K562 (cell line): ENCODE measurements at regions not wholly inside any gene's neighbourhood (a gene's known extent, or its start where the extent isn't known, plus 50 kb on each side); places are given as distances from the start of the nearest gene placed in this dataset.

Source experiments
- ATAC-seq: fragments of 200-7000 bp; cut with Tn5 transposase; 3 replicates; pipeline ENCODE4 v1.9.1; 2020; ENCODE audit warnings: moderate library complexity
- BruUV-seq: library from RNA; stranded (reverse); fragments of 400-500 nt; replicated peaks from 2 replicates; lab custom pipeline; 2021; lab: Mats Ljungman, UMichigan
- CTCF ChIA-PET: fragments of 300-600 bp; formaldehyde crosslinking; extraction: SDS; loops from one replicate; lab custom pipeline; 2021; ENCODE audit warnings: low intra/inter-chr PET ratio; lab: Yijun Ruan, JAX
- POLR2A ChIA-PET: fragments of 300-600, 350-650 bp; sonication (Branson Sonifier 250); formaldehyde crosslinking; extraction: SDS; loops from one replicate; lab custom pipeline; 2021; ENCODE audit warnings: antibody characterized with exemption, inconsistent platforms; lab: Yijun Ruan, JAX
- DNase-seq, 4 experiments: peaks; one replicate each; pipeline versions ENCODE4 v3.0.0 to v3.0.0-alpha.2; 2011 to 2018; ENCODE audit warnings: low spot score in 3 of 4, mixed read lengths in 3 of 4; ENCODE audit errors: extremely low read depth in 1 of 4
- FAIRE-seq: peaks from 2 replicates; lab custom pipeline; 2011; peaks lifted over from hg19 to GRCh38; lab: Jason Lieb, UNC
- H2AFZ ChIP-seq: 2 replicates; pipeline ENCODE4 v1.6.0; 2011; ENCODE audit warnings: low read depth, low read length, control low read depth, inconsistent platforms
- H3K27ac ChIP-seq: fragments of 200-600 bp; 3 replicates; pipeline ENCODE4 v1.8.0; 2011; ENCODE audit warnings: low read depth, mild to moderate bottlenecking, control low read depth, inconsistent platforms, low read length, moderate library complexity, mixed read lengths; ENCODE audit errors: extremely low read depth
- H3K27me3 ChIP-seq, 2 experiments: fragments of 300-600 bp in 1 of 2; 2 replicates in 1 of 2; 3 replicates in 1 of 2; pipeline versions ENCODE4 v1.6.0 to v1.8.0; 2011; ENCODE audit warnings: inconsistent platforms in 2 of 2, low read length in 2 of 2, mild to moderate bottlenecking in 1 of 2, mixed read lengths in 1 of 2, moderate library complexity in 1 of 2; ENCODE audit not compliant: control insufficient read depth in 2 of 2, insufficient read depth in 2 of 2
- H3K36me3 ChIP-seq: fragments of 300-600 bp; 3 replicates; pipeline ENCODE4 v1.8.0; 2011; ENCODE audit warnings: mild to moderate bottlenecking, low read length, inconsistent platforms; ENCODE audit not compliant: control insufficient read depth, insufficient read depth
- H3K4me1 ChIP-seq, 2 experiments: fragments of 200-600 bp in 1 of 2; replicated peaks in 1 of 2; 2 replicates in 1 of 2; 3 replicates in 1 of 2; pipeline versions ENCODE4 v1.5.1 to v1.8.0; 2011; ENCODE audit warnings: inconsistent platforms in 2 of 2, low read length in 2 of 2, mild to moderate bottlenecking in 1 of 2, mixed read lengths in 1 of 2, moderate library complexity in 1 of 2; ENCODE audit not compliant: control insufficient read depth in 2 of 2, insufficient read depth in 2 of 2
- H3K4me2 ChIP-seq: 2 replicates; pipeline ENCODE4 v1.6.1; 2011; ENCODE audit warnings: low read length, control low read depth, inconsistent platforms, mixed read lengths; ENCODE audit not compliant: insufficient read depth
- H3K4me3 ChIP-seq: fragments of 200-600 bp; sonication (generic), shearing (Covaris generic); 2 replicates; pipeline ENCODE4 v1.5.1; 2016; ENCODE audit warnings: control low read depth, inconsistent platforms
- H3K79me2 ChIP-seq: fragments of 200-600 bp; 3 replicates; pipeline ENCODE4 v1.8.0; 2011; ENCODE audit warnings: low read length, inconsistent platforms; ENCODE audit not compliant: control insufficient read depth, insufficient read depth
- H3K9ac ChIP-seq, 2 experiments: 2 replicates each; pipeline versions ENCODE4 v1.6.0 to v1.6.1; 2011; ENCODE audit warnings: low read depth in 2 of 2, low read length in 2 of 2, control low read depth in 1 of 2, inconsistent platforms in 1 of 2, mild to moderate bottlenecking in 1 of 2, mixed read lengths in 1 of 2; ENCODE audit not compliant: insufficient read depth in 1 of 2
- H3K9me1 ChIP-seq: one replicate; pipeline ENCODE4 v1.6.0; 2011; ENCODE audit warnings: inconsistent platforms, mild to moderate bottlenecking, low read length, moderate library complexity; ENCODE audit not compliant: control insufficient read depth, insufficient read depth
- H3K9me3 ChIP-seq: replicated peaks from 2 replicates; pipeline ENCODE4 v1.5.1; 2011; ENCODE audit warnings: low read depth, low read length, inconsistent platforms; ENCODE audit not compliant: control insufficient read depth, insufficient read depth
- H4K20me1 ChIP-seq: replicated peaks from 2 replicates; pipeline ENCODE4 v1.6.1; 2011; ENCODE audit warnings: low read length, inconsistent platforms, mixed read lengths; ENCODE audit not compliant: control insufficient read depth, insufficient read depth
- CEBPZ ChIP-seq: fragments of 150-350 bp; IDR thresholded peaks from 2 replicates; pipeline ENCODE4 v1.6.1; 2014; ENCODE audit warnings: low read depth, mild to moderate bottlenecking, low read length, borderline replicate concordance
- CUX1 ChIP-seq: fragments of 200-800 bp; sonication (Bioruptor generic); IDR thresholded peaks from 2 replicates; pipeline ENCODE4 v1.6.1; 2016; ENCODE audit warnings: missing genetic modification characterization, missing compliant biosample characterization
- ETV5 ChIP-seq: sonication (generic); formaldehyde crosslinking; IDR thresholded peaks from 2 replicates; pipeline ENCODE4 v1.4.0; 2020; ENCODE audit warnings: low read depth, mild to moderate bottlenecking, missing genetic modification reagents
- HEY1 ChIP-seq: fragments of 250-450 bp; sonication (Bioruptor Pico); IDR thresholded peaks from 2 replicates; pipeline ENCODE4 v1.5.0; 2020; ENCODE audit warnings: mild to moderate bottlenecking, moderate library complexity, borderline replicate concordance
- HNRNPUL1 ChIP-seq: fragments of 200-400 bp; formaldehyde crosslinking; IDR thresholded peaks from 2 replicates; pipeline ENCODE4 v1.6.1; 2017; ENCODE audit warnings: low read length
- MBD1 ChIP-seq: fragments of 250-450 bp; sonication (Bioruptor Pico); IDR thresholded peaks from 2 replicates; pipeline ENCODE4 v1.8.0; 2022; ENCODE audit warnings: inconsistent platforms
- PHF8 ChIP-seq: fragments of 200-600 bp; sonication (generic); IDR thresholded peaks from 2 replicates; pipeline ENCODE4 v1.6.1; 2012; ENCODE audit warnings: mixed run types, mild to moderate bottlenecking, inconsistent platforms, low read length, moderate library complexity, borderline replicate concordance
- POLR2H ChIP-seq: IDR thresholded peaks from 2 replicates; pipeline ENCODE4 v1.6.1; 2016; ENCODE audit warnings: missing genetic modification characterization, low read depth, mild to moderate bottlenecking, control low read depth, missing compliant biosample characterization, moderate library complexity
- TOE1 ChIP-seq, 2 experiments: fragments of 450-650 bp in 1 of 2; sonication (generic) in 1 of 2; formaldehyde crosslinking in 1 of 2; IDR thresholded peaks; 2 replicates each; pipeline versions ENCODE4 v1.7.1 to v1.8.0; 2016 to 2022; ENCODE audit warnings: borderline replicate concordance in 2 of 2, mild to moderate bottlenecking in 2 of 2, antibody characterized with exemption in 1 of 2, inconsistent platforms in 1 of 2, low read depth in 1 of 2, missing genetic modification reagents in 1 of 2, moderate library complexity in 1 of 2
- ZNF184 ChIP-seq: sonication (generic); formaldehyde crosslinking; IDR thresholded peaks from 2 replicates; pipeline ENCODE4 v1.5.0; 2020; ENCODE audit warnings: missing genetic modification reagents
- ZNF57 ChIP-seq: fragments of 450-650 bp; formaldehyde crosslinking; IDR thresholded peaks from 2 replicates; pipeline ENCODE4 v1.4.0; 2020; ENCODE audit warnings: mild to moderate bottlenecking, moderate library complexity
- WGBS: fragments of 100-300 bp; shearing (Covaris generic); methylation state at CpG from one replicate; pipeline ENCODE4 v1.1.6; 2016; ENCODE audit warnings: low coverage, mixed read lengths; ENCODE audit not compliant: insufficient coverage; ENCODE audit errors: missing lambda C conversion rate; 5-methylcytosine and 5-hydroxymethylcytosine counted together
- in situ Hi-C: fragments of 300-500 bp; cut with MboI; formaldehyde crosslinking; loops from 4 replicates; pipeline ENCODE4 v1.15.0; 2018; ENCODE audit warnings: inconsistent platforms, mixed read lengths
- intact Hi-C: fragments of 100-400 bp; cut with micrococcal nuclease; formaldehyde crosslinking; loops from 2 replicates; pipeline ENCODE4 v1.14.2; 2022

- no peaks in the 10 kb centered on the region for H3K27me3 ChIP-seq
- in situ Hi-C loops (no loop called here), intact Hi-C loops (no loop called here)
- DNase-seq, result no peak
- no peaks in the 10 kb centered on the region for H4K20me1 ChIP-seq
- WGBS, result 0% methylated on average over 5 of the region's 5 CpGs
- H3K79me2 ChIP-seq, result no peaks in the 10 kb centered on the region
- ChIA-PET POLR2A (no interaction called here), CTCF (no interaction called here)
- no peaks in the 10 kb centered on the region for H3K9me1 ChIP-seq
- no peak overlapping the region for H3K9ac ChIP-seq
- no peak overlapping the region for H3K4me2 ChIP-seq
- BruUV-seq, result no TSS peak
- no peaks in the 10 kb centered on the region; the same call in 1 of the 2 replicates for H3K9me3 ChIP-seq
- FAIRE-seq, result no peak
- H3K36me3 ChIP-seq, result no peaks in the 10 kb centered on the region
- H3K4me3 ChIP-seq, result no peak overlapping the region
- ATAC-seq, result no peak
- H3K4me1 ChIP-seq, result no peaks in the 10 kb centered on the region
- H3K27ac ChIP-seq, result no peak overlapping the region
- no peak overlapping the region for H2AFZ ChIP-seq
- TF ChIP-seq ZNF184, result no peak
- TF ChIP-seq PHF8, result no peak
- no peak for TF ChIP-seq CUX1
- TF ChIP-seq TOE1 (IDR thresholded peaks at IDR 0.05; ENCODE audit: borderline replicate concordance), result no peak
- no peak for TF ChIP-seq TOE1 (CRISPR knock-in tag; IDR thresholded peaks at IDR 0.05; ENCODE audit: borderline replicate concordance, low read depth)
- TF ChIP-seq POLR2H (tag), result no peak
- no peak for TF ChIP-seq MBD1 (CRISPR knock-in tag)
- no peak for TF ChIP-seq ETV5 (CRISPR knock-in tag)
- no peak for TF ChIP-seq ZNF57
- TF ChIP-seq CEBPZ, result no peak
- TF ChIP-seq HNRNPUL1, result no peak
- TF ChIP-seq HEY1 (CRISPR knock-in tag), result no peak
Observed at GRCh38 chr18:72411261-72411660, 132.9 kb downstream of the CBLN2 start.
